Left hindlimb (tissue), 1 donor: ENCODE measurements at regions not wholly inside any gene's neighbourhood (a gene's known extent, or its start where the extent isn't known, plus 50 kb on each side); places are given as distances from the start of the nearest gene placed in this dataset.
A peak's percentile ranks its signal among the peaks of the same experiment; 100 is the strongest.
"Not testable (repeated sequence)": the region's sequence is repeated elsewhere in the genome, so short reads cannot be mapped to it uniquely, and the experiment has no call there.

Source experiments
- DNase-seq: peaks from one replicate; pipeline ENCODE4 v3.0.0-alpha.2; 2018

GRCh38 chrX:109155161-109155560 lies 326.7 kb downstream of the GUCY2F start:
- DNase-seq: no peak

DNA sequence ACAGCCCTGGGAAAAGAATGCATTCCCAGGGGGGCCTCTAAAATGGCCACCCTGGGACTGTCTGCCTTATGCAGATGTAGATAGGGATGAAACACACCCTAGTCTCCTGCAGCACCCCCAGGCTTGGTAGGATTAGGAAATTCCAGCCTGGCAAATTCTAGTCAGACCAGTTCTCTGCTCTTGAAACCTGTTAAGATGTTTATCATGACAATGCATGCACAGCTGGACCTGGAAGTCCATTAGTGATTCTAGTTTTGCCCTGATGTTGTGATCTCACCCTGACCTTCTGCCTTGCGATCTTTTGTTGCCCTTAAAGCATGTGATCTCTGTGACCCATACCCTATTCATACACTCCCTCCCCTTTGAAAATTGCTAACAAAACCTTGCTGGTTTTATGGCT lies 337.7 kb downstream of the GUCY2F start:
- DNase-seq: not testable (repeated sequence)

GRCh38 chrX:109140463-109140862 lies 341.4 kb downstream of the GUCY2F start:
- no peak for DNase-seq

DNA sequence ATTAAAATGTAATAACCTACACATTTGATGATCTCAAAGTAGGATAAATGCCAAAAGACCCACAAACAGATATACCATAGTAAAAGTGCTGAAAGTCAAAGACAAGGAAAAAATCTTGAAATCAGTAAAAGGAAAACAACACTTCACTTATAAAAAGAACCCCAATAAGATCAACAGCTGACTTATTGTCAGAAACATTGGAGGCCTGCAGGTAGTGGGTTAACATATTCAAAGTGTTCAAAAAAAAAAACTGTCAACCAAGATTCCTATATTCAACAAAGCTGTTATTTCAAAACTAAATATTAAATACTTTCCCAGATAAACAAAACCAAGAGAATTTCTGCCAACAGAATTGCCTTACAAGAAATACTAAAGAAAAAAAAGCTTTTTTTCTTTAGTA lies 347.1 kb downstream of the GUCY2F start:
- DNase-seq: no peak

DNA sequence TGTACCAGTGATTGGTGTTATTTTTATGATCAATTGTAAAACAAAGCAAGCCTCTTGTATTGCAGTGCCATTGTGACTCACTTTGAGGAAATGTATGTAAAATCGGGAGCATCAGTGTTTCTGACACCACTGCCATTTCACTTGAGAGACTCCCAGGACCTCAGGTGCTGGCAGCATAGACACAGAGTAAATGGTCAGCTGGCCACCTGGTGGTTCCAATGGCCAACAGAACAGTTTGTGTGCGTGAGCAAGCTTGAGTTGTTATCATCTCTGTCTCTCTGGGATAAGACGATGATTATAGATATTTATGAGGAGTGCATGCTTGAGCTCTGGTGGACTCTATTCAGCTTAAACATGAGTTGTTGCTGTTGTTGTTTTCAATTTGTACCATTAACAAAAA lies 356.6 kb downstream of the GUCY2F start:
- no peak for DNase-seq

DNA sequence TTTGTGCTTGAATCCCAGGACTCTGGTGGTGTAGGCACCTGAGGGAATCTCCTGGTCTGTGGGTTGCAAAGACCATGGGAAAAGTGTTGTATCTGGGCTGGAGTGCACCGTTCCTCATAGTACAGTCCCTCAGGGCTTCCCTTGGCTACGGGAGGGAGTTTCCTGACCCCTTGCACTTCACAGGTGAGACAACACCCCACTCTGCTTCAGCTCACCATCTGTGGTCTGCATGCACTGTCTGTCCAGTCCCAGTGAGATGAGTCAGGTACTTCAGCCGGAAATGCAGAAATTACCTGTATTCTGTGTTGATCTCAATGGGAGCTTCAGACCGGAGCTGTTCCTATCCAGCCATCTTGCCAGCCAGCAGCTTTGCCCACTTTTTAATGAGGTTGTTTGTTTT lies 353.0 kb upstream of the IRS4 start:
- DNase-seq: no peak

- no peak for DNase-seq
Measured at GRCh38 chrX:109077788-109078187, 341.4 kb upstream of the IRS4 start.

GRCh38 chrX:109054181-109054581 lies 317.8 kb upstream of the IRS4 start:
- peak; percentile 22 for DNase-seq

- DNase-seq: no peak
Measured at GRCh38 chrX:109049903-109050302, 313.5 kb upstream of the IRS4 start.

GRCh38 chrX:109049416-109049815 lies 313.1 kb upstream of the IRS4 start:
- no peak for DNase-seq

DNA sequence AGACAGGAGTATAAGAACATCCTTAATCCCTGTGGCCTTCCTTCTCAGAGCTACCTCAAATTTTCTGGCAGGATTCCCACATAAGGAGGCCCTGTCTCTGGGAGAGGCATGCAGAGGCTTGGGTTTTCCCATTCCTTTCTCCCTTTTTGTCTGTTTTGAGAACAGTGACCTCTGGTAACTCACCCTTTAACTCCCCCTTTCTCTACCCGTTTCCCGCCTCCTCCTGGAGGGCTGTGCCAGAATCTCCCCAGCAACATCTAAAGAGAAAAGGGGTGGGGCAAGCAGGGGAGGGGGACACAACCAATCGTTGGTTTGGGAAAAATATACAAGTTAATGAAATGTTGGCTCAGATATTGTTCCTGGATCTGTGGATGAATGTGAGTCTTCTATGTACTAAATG lies 303.7 kb upstream of the IRS4 start:
- DNase-seq: no peak

DNA sequence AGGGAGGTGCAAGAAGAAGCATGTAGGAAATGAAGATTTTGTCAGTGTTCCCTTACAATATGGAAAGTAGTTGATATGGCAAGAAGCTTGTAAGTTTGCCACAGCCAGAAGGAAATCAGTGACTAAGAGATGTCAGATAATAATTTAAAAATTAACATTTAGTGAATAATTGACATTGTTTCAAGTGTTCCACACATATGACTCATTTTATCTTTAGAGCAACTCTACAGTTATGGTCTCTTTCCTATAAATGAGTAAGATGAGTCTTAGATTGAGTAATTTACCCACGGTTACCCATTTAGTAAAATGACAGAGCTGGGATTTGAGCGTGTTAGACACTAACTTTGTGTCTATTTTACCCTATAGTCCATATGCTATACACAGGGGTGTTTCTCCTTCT lies 300.3 kb upstream of the IRS4 start:
- no peak for DNase-seq

GRCh38 chrX:108993909-108994308 lies 257.5 kb upstream of the IRS4 start:
- no peak for DNase-seq

GRCh38 chrX:108972899-108973298 lies 236.5 kb upstream of the IRS4 start:
- not testable (repeated sequence) for DNase-seq

DNA sequence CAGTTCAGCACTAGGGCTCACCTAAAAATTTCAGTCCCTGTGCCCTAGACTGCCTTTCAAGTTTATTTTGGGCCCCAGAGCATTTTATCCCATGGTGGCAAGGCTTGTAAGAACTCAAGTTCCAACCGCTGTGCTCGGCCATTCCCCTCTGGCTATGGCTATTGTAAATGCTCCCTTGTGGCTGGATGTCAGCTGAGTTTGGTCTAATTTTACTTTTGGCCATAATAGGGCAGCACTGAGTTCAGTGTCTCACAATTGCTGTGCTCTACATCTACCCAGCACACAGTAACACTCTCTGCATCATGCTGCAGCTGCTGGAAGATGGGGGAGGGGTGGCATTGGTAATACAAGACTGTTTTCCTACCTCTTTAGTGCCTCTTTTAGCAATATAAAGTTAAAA lies 210.8 kb upstream of the IRS4 start:
- no peak for DNase-seq

DNA sequence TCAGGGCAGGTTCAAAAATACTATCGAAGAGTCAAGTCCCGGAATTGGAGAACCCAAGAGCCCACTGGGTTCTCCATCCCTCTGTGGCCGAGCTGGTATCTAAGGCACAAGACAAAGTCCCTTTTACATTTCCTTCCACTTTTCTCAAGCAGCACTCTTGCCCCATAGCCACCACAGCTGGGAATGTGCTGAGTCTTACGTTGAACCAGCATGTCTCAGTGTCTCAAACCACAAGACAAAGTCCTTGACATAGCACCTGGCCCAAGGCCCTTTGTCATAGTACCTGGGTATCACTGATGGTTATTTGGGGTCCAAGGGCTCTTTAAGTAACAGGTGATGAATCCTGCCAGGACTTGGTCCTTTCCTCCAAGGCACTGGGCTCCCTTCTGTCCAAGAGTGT lies 210.2 kb upstream of the IRS4 start:
- no peak for DNase-seq

GRCh38 chrX:108945883-108946523 lies 209.6 kb upstream of the IRS4 start:
- DNase-seq: no peak

DNA sequence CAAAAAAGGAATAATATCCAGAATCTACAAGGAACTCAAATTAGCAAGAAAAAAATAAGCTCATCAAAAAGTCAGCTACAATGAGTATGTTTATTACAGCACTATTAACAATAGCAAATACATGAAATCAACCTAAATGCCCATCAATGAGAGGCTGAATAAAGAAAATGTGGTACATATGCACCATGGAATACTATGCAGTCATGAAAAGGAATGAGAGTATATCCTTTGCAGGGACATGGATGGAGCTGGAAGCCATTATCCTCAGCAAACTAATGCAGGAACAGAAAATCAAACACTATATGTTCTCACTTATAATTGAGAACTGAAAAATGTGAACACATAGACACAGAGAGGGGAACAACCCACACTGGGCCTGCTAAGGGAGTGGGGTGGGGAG lies 178.4 kb upstream of the IRS4 start:
- no peak for DNase-seq

GRCh38 chrX:108903831-108904230 lies 167.5 kb upstream of the IRS4 start:
- DNase-seq: not testable (repeated sequence)

DNA sequence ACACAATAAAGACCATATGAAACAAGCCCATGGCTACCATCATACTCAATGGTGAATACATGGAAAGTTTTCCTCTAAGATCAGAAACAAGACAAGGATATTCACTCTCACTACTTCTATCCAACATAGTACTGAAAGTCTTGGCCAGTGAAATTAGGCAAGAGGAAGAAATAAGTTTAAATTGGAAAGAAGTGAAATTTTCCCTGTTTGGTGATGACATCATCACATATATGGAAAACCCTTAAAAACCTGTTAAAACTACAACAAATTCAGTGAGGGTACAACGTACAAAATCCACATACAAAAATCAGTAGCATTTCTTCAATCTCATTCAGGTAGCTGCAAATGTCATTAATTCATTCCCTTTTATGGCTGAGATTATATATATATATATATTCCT lies 164.0 kb upstream of the IRS4 start:
- DNase-seq: no peak

DNA sequence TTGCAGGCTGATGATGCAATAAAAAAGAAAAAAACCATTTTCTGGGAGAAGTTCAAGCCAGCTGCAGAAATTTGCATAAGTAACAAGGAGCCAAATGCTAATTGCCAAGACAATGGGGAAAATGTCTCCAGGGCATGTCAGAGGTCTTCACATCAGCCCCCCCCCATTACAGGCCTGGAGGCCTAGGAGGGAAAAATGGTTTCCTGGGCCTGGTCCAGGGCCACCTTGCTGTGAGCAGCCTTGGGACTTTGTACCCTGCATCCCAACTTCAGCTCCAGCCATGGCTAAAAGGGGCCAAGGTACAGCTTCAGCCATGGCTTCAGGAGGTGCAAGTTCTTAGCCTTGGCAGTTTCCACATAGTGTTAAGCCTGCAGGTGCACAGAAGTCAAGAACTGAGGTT lies 160.0 kb upstream of the IRS4 start:
- DNase-seq: not testable (repeated sequence)

GRCh38 chrX:108892501-108892900 lies 156.1 kb upstream of the IRS4 start:
- DNase-seq: no peak

GRCh38 chrX:108875548-108875947 lies 139.2 kb upstream of the IRS4 start:
- no peak for DNase-seq

DNA sequence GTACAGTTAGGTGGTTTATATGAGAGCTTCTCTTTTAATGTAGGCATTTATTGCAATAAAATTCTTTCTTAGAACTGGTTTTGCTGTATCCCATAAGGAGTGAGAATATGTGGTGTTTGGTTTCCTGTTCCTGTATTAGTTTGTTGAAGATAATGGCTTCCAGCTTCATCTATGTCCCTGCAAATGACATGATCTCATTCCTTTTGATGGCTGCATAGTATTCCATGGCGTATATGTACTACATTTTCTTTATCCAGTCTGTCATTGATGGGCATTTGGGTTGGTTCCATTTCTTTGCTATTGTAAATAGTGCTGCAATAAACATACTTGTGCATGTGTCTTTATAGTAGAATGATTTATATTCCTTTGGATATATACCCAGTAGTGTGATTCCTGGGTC lies 106.7 kb upstream of the IRS4 start:
- DNase-seq: not testable (repeated sequence)

DNA sequence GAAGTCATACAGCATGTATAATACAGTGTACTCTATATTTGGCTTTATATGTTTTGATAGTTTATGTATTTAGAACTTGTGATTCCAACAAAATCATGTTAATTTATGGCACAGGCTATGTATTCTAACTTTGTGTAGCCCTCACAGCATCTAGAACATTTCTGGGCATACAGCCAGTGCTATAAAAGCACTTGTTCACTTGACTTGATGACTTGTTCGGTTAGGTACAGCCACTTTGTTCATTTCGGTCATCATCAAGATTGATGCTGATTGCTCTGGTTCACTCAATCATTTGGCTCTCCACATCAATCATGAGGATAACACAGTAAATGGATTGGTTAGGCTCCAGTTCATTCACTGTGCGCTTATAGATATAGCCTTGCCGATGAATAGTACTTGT lies 97.6 kb upstream of the IRS4 start:
- no peak for DNase-seq

DNA sequence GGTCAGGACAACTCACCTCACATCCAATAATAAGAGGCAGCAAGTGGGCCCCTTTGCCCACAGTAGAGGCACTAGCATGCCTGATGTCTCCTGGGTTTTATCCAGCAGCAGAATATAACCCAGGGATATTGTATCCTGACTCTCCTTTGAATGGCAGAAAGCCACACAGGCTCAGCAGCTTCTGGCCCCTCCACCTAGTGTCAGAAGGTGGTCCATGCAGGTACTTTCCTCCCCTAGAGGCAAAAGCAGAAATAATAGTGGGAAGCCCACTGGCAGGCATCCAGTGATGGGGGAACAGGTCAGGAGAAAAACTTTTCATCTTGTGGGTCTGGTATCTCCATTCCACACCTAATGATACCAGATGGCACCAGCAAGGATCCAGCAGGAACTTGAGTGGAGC lies 75.5 kb upstream of the IRS4 start:
- DNase-seq: no peak
